ENCODE measurements at regions not wholly inside any gene's neighbourhood (a gene's known extent, or its start where the extent isn't known, plus 50 kb on each side); places are given as distances from the start of the nearest gene placed in this dataset.
"Not testable (repeated sequence)": the region's sequence is repeated elsewhere in the genome, so short reads cannot be mapped to it uniquely, and the experiment has no call there.

DNA sequence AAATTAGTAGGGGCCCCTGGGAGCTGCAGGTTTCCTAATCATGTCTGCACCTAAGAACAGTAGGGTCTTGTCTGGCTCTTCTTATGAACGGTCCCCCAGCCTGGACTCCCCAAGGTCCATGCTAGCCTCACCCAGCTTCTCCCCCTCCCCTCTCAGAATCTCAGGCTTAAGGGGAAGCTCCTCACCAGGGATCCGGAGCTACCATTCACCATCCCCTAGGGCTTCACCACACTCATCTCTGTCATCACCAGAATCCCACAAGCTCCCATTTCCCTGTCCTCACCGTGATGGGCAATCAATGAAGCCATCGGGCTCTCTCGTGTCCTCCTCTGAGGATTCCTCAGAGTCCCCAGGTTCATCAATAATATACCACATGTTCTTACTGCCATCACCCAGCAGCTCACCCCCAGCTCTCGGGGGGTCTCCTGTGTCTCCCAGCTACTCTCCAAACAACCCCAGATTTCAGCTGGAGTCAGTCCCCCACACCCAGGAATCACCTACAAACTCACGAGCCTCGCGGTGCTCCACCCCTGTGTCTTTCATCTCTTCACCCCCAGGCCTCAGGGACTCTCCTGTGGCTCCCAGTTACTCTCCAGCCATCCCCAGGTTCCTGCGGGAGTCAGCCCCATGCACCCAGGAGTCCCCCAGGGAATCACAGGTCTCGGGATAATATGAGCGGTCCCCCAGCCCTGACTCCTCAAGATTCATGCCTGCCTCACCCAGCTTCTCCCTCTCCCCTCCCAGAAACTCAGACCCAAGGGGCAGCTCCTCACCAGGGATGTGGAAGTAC lies 335.6 kb downstream of the CWH43 start:
- TF ChIP-seq POLR2AphosphoS5, TCF7L2 (IDR thresholded peaks at IDR 0.05; ENCODE audit: low read depth, low read length): not testable (repeated sequence)
- TF ChIP-seq, protein P1, sequence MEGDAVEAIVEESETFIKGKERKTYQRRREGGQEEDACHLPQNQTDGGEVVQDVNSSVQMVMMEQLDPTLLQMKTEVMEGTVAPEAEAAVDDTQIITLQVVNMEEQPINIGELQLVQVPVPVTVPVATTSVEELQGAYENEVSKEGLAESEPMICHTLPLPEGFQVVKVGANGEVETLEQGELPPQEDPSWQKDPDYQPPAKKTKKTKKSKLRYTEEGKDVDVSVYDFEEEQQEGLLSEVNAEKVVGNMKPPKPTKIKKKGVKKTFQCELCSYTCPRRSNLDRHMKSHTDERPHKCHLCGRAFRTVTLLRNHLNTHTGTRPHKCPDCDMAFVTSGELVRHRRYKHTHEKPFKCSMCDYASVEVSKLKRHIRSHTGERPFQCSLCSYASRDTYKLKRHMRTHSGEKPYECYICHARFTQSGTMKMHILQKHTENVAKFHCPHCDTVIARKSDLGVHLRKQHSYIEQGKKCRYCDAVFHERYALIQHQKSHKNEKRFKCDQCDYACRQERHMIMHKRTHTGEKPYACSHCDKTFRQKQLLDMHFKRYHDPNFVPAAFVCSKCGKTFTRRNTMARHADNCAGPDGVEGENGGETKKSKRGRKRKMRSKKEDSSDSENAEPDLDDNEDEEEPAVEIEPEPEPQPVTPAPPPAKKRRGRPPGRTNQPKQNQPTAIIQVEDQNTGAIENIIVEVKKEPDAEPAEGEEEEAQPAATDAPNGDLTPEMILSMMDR (IDR thresholded peaks at IDR 0.05): not testable (repeated sequence)
- TF ChIP-seq, protein P2, sequence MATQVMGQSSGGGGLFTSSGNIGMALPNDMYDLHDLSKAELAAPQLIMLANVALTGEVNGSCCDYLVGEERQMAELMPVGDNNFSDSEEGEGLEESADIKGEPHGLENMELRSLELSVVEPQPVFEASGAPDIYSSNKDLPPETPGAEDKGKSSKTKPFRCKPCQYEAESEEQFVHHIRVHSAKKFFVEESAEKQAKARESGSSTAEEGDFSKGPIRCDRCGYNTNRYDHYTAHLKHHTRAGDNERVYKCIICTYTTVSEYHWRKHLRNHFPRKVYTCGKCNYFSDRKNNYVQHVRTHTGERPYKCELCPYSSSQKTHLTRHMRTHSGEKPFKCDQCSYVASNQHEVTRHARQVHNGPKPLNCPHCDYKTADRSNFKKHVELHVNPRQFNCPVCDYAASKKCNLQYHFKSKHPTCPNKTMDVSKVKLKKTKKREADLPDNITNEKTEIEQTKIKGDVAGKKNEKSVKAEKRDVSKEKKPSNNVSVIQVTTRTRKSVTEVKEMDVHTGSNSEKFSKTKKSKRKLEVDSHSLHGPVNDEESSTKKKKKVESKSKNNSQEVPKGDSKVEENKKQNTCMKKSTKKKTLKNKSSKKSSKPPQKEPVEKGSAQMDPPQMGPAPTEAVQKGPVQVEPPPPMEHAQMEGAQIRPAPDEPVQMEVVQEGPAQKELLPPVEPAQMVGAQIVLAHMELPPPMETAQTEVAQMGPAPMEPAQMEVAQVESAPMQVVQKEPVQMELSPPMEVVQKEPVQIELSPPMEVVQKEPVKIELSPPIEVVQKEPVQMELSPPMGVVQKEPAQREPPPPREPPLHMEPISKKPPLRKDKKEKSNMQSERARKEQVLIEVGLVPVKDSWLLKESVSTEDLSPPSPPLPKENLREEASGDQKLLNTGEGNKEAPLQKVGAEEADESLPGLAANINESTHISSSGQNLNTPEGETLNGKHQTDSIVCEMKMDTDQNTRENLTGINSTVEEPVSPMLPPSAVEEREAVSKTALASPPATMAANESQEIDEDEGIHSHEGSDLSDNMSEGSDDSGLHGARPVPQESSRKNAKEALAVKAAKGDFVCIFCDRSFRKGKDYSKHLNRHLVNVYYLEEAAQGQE (IDR thresholded peaks at IDR 0.05; ENCODE audit: insufficient read depth in 1 of 2, low read depth in 2 of 2, low read length in 1 of 2): not testable (repeated sequence)

Data from Panc1 (cell line).